ENCODE measurements at regions not wholly inside any gene's neighbourhood (a gene's known extent, or its start where the extent isn't known, plus 50 kb on each side); places are given as distances from the start of the nearest gene placed in this dataset.

- DNase-seq = no peak
Measured at GRCh38 chr3:24596626-24597025, 102.0 kb upstream of the THRB start.

DNA sequence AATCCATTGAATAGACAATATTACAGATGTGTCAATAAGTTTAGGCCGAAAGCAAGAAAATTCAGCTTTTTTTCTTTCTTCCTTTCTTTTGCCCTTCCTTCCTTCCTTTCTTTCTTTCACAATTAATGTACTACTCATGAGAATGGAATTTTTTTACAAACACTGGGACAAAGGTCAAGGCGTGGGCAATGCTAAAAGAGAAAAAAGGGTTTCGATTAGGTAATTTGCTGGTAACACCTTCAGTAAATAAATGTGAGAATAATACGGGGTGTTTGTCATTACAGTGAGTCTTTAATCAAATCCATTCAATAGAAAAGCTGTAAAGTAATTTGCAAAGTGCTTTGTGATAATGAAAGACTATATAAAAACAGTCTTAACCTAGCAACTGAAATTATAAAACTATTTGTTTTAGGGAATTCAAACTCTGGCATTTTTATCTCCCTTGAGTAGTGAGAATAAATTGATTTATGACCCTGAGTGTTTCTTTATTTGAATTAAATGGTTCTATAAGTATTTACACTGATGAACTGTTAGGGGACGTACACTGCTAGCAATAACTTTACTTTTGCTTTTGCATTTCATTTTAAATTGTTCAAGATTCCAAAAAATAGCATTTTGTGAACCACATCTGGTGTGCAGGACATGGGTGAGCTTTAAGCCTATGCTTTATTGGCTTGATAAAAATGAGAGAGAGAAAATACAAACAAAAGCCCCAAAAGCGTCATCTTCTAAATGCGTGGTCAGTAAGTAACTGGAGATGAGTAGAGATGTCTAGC is 104.2 kb upstream of the THRB start:
- no peak for DNase-seq

DNA sequence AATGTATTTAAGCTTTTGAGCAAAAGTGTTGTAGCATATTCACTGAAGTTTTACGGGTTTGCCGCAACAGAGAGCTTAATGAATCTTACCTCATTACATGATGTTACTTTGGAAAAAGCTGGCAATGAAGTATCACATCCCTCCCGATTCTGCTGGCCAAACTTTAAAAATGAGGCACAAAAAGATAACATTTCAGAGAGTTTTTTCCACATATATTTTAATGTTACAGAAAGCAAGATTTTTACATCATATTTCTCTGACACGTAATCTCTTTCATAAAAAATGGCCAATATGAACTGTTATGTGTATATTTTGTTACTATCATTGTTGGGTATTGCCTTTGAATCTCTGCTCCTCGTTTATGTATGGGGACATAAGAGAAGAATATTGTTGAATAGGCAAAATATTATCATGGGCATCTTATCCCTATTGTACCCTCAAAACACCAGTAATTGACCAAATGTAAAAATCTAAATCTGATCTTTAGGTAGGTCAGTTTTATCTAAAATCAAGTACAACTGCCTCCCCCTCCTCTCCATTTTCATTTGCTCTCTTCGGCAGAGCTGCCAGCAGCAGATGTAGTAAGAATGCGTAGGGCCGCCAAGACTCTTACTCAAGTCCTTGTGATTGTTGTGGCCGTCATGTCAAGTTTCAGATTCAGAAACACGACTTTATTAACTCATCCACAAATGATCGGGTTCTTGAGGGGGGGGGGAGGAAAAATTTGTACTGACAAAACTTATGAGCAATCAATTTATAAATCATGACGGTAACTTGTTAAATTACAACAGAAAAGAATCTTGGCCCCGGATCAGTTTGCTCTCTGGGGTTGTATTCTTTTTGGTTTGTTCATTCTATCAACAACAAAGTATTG is 106.7 kb upstream of the THRB start:
- DNase-seq = no peak

GRCh38 chr3:24604215-24604614 is 109.6 kb upstream of the THRB start:
- DNase-seq = no peak

DNA sequence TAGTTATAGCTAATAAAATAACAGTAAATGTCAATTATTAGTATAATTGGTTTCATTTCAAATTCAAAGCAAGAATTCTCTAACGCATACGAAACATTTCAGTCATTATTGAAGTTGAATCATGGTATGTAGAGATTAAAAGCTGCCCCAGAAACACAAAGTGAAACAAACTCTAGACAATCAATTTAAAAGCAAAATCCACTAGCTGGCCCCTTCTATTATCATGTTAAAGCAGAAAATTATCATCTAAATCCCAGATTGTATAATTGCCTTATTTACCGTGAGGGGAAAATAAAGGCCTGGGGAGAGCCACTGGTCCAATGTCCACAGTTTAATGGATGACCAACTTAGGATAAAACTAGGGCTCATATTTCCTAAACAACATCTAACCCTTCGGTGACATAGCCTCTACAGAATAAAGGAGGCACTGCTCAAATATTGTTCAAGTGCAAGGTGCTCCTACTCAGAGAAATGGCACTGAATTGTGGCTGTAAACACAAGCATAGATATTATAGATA is 110.9 kb upstream of the THRB start:
- no peak for DNase-seq

DNA sequence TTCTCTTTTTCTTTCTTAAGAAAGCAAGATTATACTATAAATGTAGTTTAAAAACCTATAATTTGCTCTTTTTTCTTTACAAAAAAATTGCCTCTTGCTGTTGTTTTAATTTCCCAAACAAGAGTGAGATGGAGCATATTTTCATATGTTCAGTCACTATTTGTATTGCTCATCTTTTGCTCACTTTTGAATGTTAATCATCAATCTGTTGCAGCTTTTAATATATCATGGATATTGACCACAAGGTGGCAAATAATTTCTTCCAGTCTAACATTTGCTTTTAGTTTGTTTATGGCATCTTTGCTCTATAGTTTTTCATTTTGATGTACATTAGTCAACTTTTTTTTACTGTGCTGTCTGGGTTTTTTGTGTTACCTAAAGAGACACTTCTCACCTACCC is 112.6 kb upstream of the THRB start:
- no peak for DNase-seq

- DNase-seq = no peak
Measured at GRCh38 chr3:24608701-24609390, 114.2 kb upstream of the THRB start.

DNA sequence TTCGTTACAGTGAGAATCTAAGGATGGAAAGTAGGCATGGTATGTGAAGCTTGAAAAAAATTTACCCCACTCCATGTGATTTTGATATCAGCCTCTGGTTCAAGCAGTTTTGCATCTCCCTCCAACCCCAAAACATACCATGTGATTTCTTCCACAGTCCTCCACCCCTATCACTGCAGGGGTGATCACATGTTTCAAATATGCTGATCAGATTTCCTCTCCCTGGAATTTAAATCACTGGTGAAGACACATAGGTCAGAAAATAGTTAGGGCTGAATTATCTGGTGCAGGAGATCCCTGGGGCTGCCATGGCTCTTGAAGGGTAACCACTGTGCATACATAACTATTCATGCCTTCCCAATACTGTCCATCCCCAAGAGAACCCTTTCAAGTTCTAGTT is 119.7 kb upstream of the THRB start:
- DNase-seq = no peak

DNA sequence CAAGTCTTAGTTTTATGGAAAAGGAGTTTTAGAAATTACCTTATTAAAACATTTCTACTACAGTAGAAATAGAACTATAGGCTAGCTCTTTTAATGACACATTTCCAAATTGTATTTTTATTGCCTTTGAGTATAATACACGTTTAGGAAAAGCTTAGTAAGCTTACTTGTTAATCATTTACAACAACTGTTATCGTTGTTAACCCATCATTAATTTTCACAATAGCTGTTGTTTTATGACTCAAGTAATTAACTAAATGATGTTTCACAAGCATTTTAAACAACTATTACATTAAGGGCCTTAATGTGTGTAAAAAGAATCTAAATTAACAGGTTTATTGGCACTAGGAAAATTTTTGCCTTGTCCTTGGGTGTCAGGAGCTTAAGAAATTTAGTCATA is 120.5 kb upstream of the THRB start:
- no peak for DNase-seq

GRCh38 chr3:24616110-24616829 is 121.6 kb upstream of the THRB start:
- no peak for DNase-seq

DNA sequence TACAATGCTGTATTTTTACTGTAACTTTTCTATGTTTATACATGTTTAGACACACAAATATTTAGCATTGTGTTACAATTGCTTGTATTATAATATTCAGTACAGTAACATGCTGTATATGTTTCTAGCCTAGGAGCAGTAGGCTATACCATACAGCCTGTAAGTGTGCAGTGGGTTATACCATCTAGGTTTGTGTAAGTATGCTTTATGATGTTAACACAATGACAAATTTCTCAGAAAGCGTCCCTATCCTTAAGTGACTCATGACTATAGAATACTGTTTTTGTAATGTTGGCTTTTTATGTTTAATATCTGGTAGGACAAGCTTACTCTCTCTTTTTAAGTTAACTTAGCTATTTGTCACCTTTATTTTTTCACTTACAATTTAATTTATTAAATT is 127.5 kb upstream of the THRB start:
- DNase-seq = no peak

GRCh38 chr3:24622696-24623225 is 128.1 kb upstream of the THRB start:
- no peak for DNase-seq

GRCh38 chr3:24623657-24624056 is 129.0 kb upstream of the THRB start:
- no peak for DNase-seq

DNA sequence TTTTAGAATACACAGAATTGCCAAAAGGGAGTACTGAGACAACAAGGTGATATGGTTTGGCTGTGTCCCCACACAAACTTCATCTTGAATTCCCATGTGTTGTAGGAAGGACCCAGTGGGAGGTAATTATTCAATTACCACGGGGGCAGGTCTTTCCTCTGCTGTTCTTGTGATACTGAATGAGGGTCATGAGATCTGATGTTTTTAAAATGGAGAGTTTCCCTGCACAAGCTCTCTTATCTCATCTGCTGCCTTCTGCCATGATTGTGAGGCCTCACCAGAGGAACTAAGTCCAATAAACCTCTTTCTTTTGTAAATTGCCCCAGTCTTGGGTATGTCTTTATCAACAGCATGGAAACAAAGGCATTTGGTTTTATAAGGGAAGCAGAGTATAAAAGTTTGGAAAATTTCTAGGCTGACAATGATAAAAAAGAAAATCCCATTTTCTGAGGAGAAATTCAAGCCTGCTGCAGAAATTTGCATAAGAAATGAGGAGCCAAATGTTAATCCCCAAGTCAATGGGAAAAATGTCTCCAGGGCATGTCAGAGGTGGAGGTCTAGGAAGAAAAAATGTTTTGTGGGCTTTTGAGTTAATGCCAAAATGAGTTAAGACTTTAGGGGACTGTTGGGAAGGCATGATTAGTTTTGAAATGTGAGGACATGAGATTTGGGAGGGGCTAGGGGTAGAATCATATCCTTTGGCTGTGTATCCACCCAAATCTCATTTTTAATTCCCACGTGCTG is 130.5 kb upstream of the THRB start:
- no peak for DNase-seq

DNA sequence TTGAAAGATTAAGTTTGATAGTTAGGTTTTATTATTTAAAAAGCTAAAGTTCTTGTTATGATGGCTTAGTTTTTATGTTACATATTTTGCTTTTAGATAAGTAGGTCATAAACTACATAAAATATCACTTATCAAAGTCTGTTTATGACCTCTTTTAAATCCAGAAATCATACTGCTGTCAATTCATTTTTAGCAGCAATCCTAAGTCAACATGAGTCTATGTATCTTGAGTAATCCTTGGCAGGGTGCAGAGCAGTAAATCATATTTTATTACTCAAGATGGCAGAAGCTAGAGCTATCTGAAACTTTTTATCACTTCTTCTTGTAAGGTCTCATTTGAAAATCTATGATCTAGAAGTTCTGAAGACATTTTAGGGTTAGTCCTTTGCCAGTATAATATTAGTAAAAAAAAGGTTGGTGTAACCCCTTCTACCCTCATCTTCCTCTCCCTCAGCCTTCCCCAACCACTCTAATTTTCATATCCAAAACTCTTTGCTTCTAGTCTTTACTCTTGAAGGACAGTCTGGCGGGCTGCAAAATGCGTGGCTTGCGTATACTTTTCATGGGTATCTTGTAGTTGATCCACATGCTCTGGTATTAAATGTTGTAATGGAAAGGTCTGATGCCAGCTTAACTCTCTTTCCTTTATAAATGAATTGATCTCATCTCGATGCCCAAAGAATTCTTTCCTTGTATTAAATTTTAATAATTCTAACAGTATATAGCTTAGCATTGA is 134.0 kb upstream of the THRB start:
- DNase-seq = no peak

GRCh38 chr3:24631481-24631880 is 136.8 kb upstream of the THRB start:
- DNase-seq = no peak

GRCh38 chr3:24639061-24639460 is 144.4 kb upstream of the THRB start:
- DNase-seq = no peak

GRCh38 chr3:24639481-24640329 is 145.1 kb upstream of the THRB start:
- no peak for DNase-seq

DNA sequence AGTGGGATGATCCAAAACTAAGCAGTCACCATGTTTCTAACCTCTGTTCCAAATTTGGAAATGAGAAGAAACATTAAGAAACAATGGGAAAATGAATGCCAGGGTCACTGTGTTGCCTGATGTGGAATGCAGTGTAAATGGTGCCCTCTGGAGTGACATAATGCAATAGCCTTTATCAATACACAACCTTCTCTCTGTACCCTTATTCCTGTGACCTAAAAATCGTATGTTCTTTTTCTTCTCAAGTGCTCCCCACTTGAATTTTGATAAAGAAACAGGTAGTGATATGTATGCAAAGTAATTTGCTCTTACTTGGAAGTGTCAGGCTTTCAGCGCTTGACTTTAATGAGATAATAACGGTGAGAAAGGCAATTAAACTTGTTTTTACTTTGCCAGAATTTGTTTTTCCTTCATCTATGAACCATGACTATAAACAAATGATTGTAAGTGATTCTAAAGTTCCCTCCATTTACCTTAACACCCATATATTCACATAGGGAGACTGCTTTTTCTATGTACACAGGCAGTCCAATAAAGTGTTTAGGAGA is 145.8 kb upstream of the THRB start:
- no peak for DNase-seq
